H1 (cell line): ENCODE measurements at regions not wholly inside any gene's neighbourhood (a gene's known extent, or its start where the extent isn't known, plus 50 kb on each side); places are given as distances from the start of the nearest gene placed in this dataset.

Source experiments
- CTCF ChIA-PET: fragments of 300-600 bp; sonication (Branson Sonifier 250); formaldehyde crosslinking; loops from one replicate; lab custom pipeline; 2021; ENCODE audit not compliant: partially characterized antibody; lab: Charles Lee
- POLR2A ChIA-PET: fragments of 300-600 bp; sonication (Branson Sonifier 250); formaldehyde crosslinking; loops from one replicate; lab custom pipeline; 2021; ENCODE audit warnings: inconsistent platforms; ENCODE audit not compliant: partially characterized antibody; lab: Charles Lee
- DNase-seq, 2 experiments: peaks; one replicate each; pipeline versions ENCODE4 v3.0.0 to v3.0.0-alpha.2; 2010 to 2022; ENCODE audit warnings: low spot score in 2 of 2, low read depth in 1 of 2, mixed read lengths in 1 of 2
- FAIRE-seq: peaks from 2 replicates; lab custom pipeline; 2011; peaks lifted over from hg19 to GRCh38; lab: Jason Lieb, UNC
- H2AFZ ChIP-seq: 2 replicates; pipeline ENCODE4 v1.8.1; 2012; ENCODE audit warnings: low read length, inconsistent platforms
- H2AK5ac ChIP-seq: 2 replicates; pipeline ENCODE4 v1.6.1; 2013; ENCODE audit warnings: low read depth, low read length
- H2BK120ac ChIP-seq: replicated peaks from 2 replicates; pipeline ENCODE3; 2013; ENCODE audit warnings: low read depth, low read length, inconsistent platforms
- H2BK12ac ChIP-seq: 2 replicates; pipeline ENCODE4 v1.6.1; 2013; ENCODE audit warnings: low read depth, low read length
- H2BK15ac ChIP-seq: 2 replicates; pipeline ENCODE4 v1.6.1; 2013; ENCODE audit warnings: low read length
- H2BK20ac ChIP-seq: 2 replicates; pipeline ENCODE4 v1.6.1; 2013; ENCODE audit warnings: low read length
- H2BK5ac ChIP-seq: 2 replicates; pipeline ENCODE4 v1.6.1; 2013; ENCODE audit warnings: low read depth, low read length
- H3K14ac ChIP-seq: 2 replicates; pipeline ENCODE4 v1.6.1; 2013; ENCODE audit warnings: inconsistent platforms; ENCODE audit not compliant: insufficient read length
- H3K18ac ChIP-seq: 2 replicates; pipeline ENCODE4 v1.6.1; 2013; ENCODE audit warnings: low read length; ENCODE audit errors: extremely low read depth
- H3K23ac ChIP-seq: 2 replicates; pipeline ENCODE4 v1.6.1; 2013; ENCODE audit warnings: inconsistent platforms; ENCODE audit not compliant: insufficient read length
- H3K23me2 ChIP-seq: 2 replicates; pipeline ENCODE4 v1.6.1; 2013; ENCODE audit warnings: low read depth, low read length
- H3K27ac ChIP-seq: 2 replicates; pipeline ENCODE4 v1.6.1; 2011; ENCODE audit warnings: low read depth, low read length, inconsistent platforms
- H3K27me3 ChIP-seq, 4 experiments: replicated peaks in 1 of 4; 1 replicate in 1 of 4; 2 replicates in 3 of 4; pipeline versions ENCODE4 v1.6.1 to v1.8.1; 2011 to 2013; ENCODE audit warnings: low read length in 3 of 4, mild to moderate bottlenecking in 3 of 4, inconsistent platforms in 2 of 4, mixed read lengths in 2 of 4, moderate library complexity in 1 of 4; ENCODE audit not compliant: control insufficient read depth in 3 of 4, insufficient read depth in 3 of 4; ENCODE audit errors: extremely low read depth in 1 of 4
- H3K36me3 ChIP-seq, 4 experiments: 2 replicates each; pipeline versions ENCODE4 v1.6.1 to v1.8.1; 2011 to 2013; ENCODE audit warnings: mild to moderate bottlenecking in 4 of 4, low read length in 3 of 4, moderate library complexity in 2 of 4, control low read depth in 1 of 4, inconsistent platforms in 1 of 4; ENCODE audit not compliant: insufficient read depth in 4 of 4, control insufficient read depth in 2 of 4
- H3K4ac ChIP-seq: replicated peaks from 2 replicates; pipeline ENCODE3; 2013; ENCODE audit warnings: low read length, low read depth, mixed read lengths, inconsistent platforms; ENCODE audit not compliant: insufficient read length
- H3K4me1 ChIP-seq, 4 experiments: replicated peaks in 1 of 4; 1 replicate in 1 of 4; 2 replicates in 3 of 4; pipeline versions ENCODE4 v1.6.1 to v1.8.1; 2011 to 2013; ENCODE audit warnings: low read length in 3 of 4, inconsistent platforms in 2 of 4, mixed read lengths in 1 of 4; ENCODE audit not compliant: insufficient read depth in 4 of 4, control insufficient read depth in 3 of 4
- H3K4me2 ChIP-seq, 2 experiments: 2 replicates each; pipeline versions ENCODE4 v1.6.1 to v1.8.1; 2011 to 2013; ENCODE audit warnings: low read depth in 2 of 2, low read length in 2 of 2, control low read depth in 1 of 2, inconsistent platforms in 1 of 2, mild to moderate bottlenecking in 1 of 2; ENCODE audit not compliant: insufficient read depth in 1 of 2
- H3K4me3 ChIP-seq, 4 experiments: fragments of 200-600, 300-600 bp in 1 of 4; sonication (generic), shearing (Covaris generic), sonication (Bioruptor Twin) in 1 of 4; 2 replicates each; pipeline versions ENCODE4 v1.5.1 to v1.8.1; 2011 to 2016; ENCODE audit warnings: low read length in 4 of 4, low read depth in 3 of 4, control low read depth in 2 of 4, inconsistent platforms in 2 of 4, mild to moderate bottlenecking in 2 of 4, mixed read lengths in 1 of 4, moderate library complexity in 1 of 4; ENCODE audit not compliant: insufficient read depth in 2 of 4; ENCODE audit errors: extremely low read depth in 1 of 4
- H3K56ac ChIP-seq: replicated peaks from 2 replicates; pipeline ENCODE3; 2013; ENCODE audit warnings: low read depth, mild to moderate bottlenecking, mixed read lengths, low read length, inconsistent platforms; ENCODE audit not compliant: insufficient read length
- H3K79me1 ChIP-seq: 2 replicates; pipeline ENCODE4 v1.6.1; 2013; ENCODE audit warnings: low read depth, low read length, control low read depth
- H3K79me2 ChIP-seq, 2 experiments: 2 replicates each; pipeline versions ENCODE4 v1.6.1 to v1.8.1; 2012 to 2013; ENCODE audit warnings: low read length in 2 of 2, mild to moderate bottlenecking in 2 of 2, inconsistent platforms in 1 of 2; ENCODE audit not compliant: insufficient read depth in 2 of 2, control insufficient read depth in 1 of 2
- H3K9ac ChIP-seq, 4 experiments: replicated peaks in 1 of 4; 1 replicate in 1 of 4; 2 replicates in 3 of 4; pipeline versions ENCODE4 v1.6.1 to v1.8.1; 2011 to 2013; ENCODE audit warnings: low read depth in 3 of 4, low read length in 3 of 4, control low read depth in 2 of 4, mild to moderate bottlenecking in 2 of 4, moderate library complexity in 2 of 4, inconsistent platforms in 1 of 4; ENCODE audit errors: extremely low read depth in 1 of 4
- H3K9me3 ChIP-seq, 2 experiments: 2 replicates each; pipeline versions ENCODE4 v1.6.1 to v1.8.1; 2012 to 2013; ENCODE audit warnings: mild to moderate bottlenecking in 2 of 2, moderate library complexity in 2 of 2, control low read depth in 1 of 2, inconsistent platforms in 1 of 2, low read depth in 1 of 2, low read length in 1 of 2, mixed read lengths in 1 of 2; ENCODE audit not compliant: insufficient read depth in 2 of 2
- H4K20me1 ChIP-seq, 2 experiments: replicated peaks in 1 of 2; 2 replicates each; pipeline versions ENCODE3 to v1.8.1; 2011 to 2013; ENCODE audit warnings: inconsistent platforms in 2 of 2, low read length in 2 of 2, mild to moderate bottlenecking in 1 of 2; ENCODE audit not compliant: insufficient read depth in 2 of 2, control insufficient read depth in 1 of 2
- H4K5ac ChIP-seq: 2 replicates; pipeline ENCODE4 v1.6.1; 2013; ENCODE audit warnings: low read length, low read depth, mixed read lengths, inconsistent platforms; ENCODE audit not compliant: insufficient read length
- H4K8ac ChIP-seq: 2 replicates; pipeline ENCODE4 v1.8.0; 2013; ENCODE audit warnings: mild to moderate bottlenecking, moderate library complexity, low read length, inconsistent platforms; ENCODE audit not compliant: insufficient read depth; ENCODE audit errors: extremely low read depth
- H4K91ac ChIP-seq: replicated peaks from 2 replicates; pipeline ENCODE3; 2013; ENCODE audit warnings: low read length, mixed read lengths, inconsistent platforms; ENCODE audit not compliant: insufficient read length
- BRCA1 ChIP-seq: IDR thresholded peaks from 2 replicates; pipeline ENCODE4 v1.6.1; 2012; ENCODE audit warnings: low read depth, low read length, improper control_type of control experiment
- POLR2AphosphoS5 ChIP-seq: IDR thresholded peaks from 2 replicates; pipeline ENCODE4 v1.6.1; 2011; ENCODE audit warnings: low read depth, low read length
- SAP30 ChIP-seq: fragments of 300-600 bp; sonication (generic); IDR thresholded peaks from 2 replicates; pipeline ENCODE4 v1.7.1; 2012; ENCODE audit warnings: low read length, moderate library complexity, mild to moderate bottlenecking, inconsistent platforms; ENCODE audit not compliant: insufficient read depth, insufficient replicate concordance
- SRF ChIP-seq: IDR thresholded peaks from 2 replicates; pipeline ENCODE4 v1.6.1; 2011; ENCODE audit warnings: mild to moderate bottlenecking, low read depth, low read length, moderate library complexity
- TAF7 ChIP-seq: optimal IDR thresholded peaks from 2 replicates; pipeline ENCODE3; 2011; ENCODE audit warnings: low read depth, mild to moderate bottlenecking, inconsistent platforms, low read length, moderate library complexity, borderline replicate concordance
- TF ChIP-seq, protein P1 (sequence below): IDR thresholded peaks from 2 replicates; pipeline ENCODE4 v1.6.1; 2011; ENCODE audit warnings: low read depth, mild to moderate bottlenecking, low read length; ENCODE audit not compliant: insufficient read depth

DNA sequence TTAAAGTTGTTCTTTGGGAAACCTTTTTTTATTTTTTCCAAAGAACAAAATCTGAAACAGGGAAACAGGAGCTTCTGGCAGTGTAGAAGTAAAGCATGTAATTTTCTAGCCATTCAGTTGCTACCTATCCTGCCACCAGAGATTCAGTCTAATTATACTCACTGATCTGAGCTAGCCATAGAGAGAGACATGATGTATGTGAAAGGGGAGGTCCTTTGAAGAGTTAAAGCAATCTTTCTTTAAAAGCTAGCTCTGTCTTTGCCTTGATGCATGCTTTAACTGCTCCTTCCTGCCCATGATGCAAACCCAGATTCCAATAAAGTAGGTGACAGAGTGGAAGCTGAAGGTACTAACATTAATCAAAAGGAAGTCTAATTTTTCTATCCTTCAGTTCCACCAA lies 114.1 kb upstream of the GRIK2 start:
- FAIRE-seq, result no peak
- Histone ChIP-seq H3K27ac (no peak overlapping the region), H3K4me1 (no peaks in the 10 kb centered on the region), H3K23me2 (no peaks in the 10 kb centered on the region; the same call in 1 of the 2 replicates), H4K8ac (no peak overlapping the region), H3K9me3 (0 out of 4 replicates have a peak, but pooled peaks cover 0 to 3% of the 10 kb centered on the region in 2 experiments), H4K5ac (no peak overlapping the region), H2BK15ac (no peak overlapping the region), H3K27me3 (no peaks in the 10 kb centered on the region), H2BK120ac (no peak overlapping the region), H3K18ac (no peak overlapping the region), H3K4ac (no peak overlapping the region), H2AK5ac (no peak overlapping the region), H3K79me2 (no peaks in the 10 kb centered on the region), H3K36me3 (no peaks in the 10 kb centered on the region), H2BK20ac (no peak overlapping the region), H2AFZ (no peak overlapping the region), H3K4me3 (no peak overlapping the region), H3K56ac (no peak overlapping the region), H4K20me1 (no peaks in the 10 kb centered on the region), H2BK5ac (no peak overlapping the region), H3K79me1 (no peaks in the 10 kb centered on the region), H4K91ac (no peak overlapping the region), H3K9ac (no peak overlapping the region), H3K23ac (no peak overlapping the region), H2BK12ac (no peak overlapping the region), H3K14ac (no peak overlapping the region), H3K4me2 (no peak overlapping the region)
- CTCF ChIA-PET, result no interaction called here
- no peak for DNase-seq
- POLR2A ChIA-PET, result no interaction called here
- TF ChIP-seq SAP30 (no peak), BRCA1 (no peak), TAF7 (no peak), POLR2AphosphoS5 (no peak), SRF (no peak)
- TF ChIP-seq, protein P1, sequence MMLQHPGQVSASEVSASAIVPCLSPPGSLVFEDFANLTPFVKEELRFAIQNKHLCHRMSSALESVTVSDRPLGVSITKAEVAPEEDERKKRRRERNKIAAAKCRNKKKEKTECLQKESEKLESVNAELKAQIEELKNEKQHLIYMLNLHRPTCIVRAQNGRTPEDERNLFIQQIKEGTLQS, result no peak
